Spleen (tissue), 11 donors: ENCODE measurements at regions not wholly inside any gene's neighbourhood (a gene's known extent, or its start where the extent isn't known, plus 50 kb on each side); places are given as distances from the start of the nearest gene placed in this dataset.

Source experiments
- DNase-seq: peaks from one replicate; pipeline ENCODE4 v3.0.0-alpha.2; 2020
- H3K27ac ChIP-seq, 8 donors: fragments of 200-600 bp; sonication (generic) in 7 of 8; 1 replicate in 4 of 8; 2 replicates in 4 of 8; pipeline versions ENCODE4 v1.5.0 to v1.8.0; 2016 to 2021; ENCODE audit warnings: inconsistent platforms in 4 of 8, mild to moderate bottlenecking in 4 of 8, moderate library complexity in 1 of 8
- H3K27me3 ChIP-seq, 7 donors: fragments of 200-600 bp; sonication (generic) in 6 of 7; replicated peaks in 1 of 7; 1 replicate in 4 of 7; 2 replicates in 3 of 7; pipeline versions ENCODE4 v1.5.0 to v1.8.0; 2016 to 2021; ENCODE audit warnings: inconsistent platforms in 3 of 7, mild to moderate bottlenecking in 1 of 7
- H3K36me3 ChIP-seq, 6 donors: fragments of 200-600 bp; sonication (generic) in 5 of 6; 1 replicate in 4 of 6; 2 replicates in 2 of 6; pipeline versions ENCODE4 v1.5.0 to v1.8.0; 2016 to 2021; ENCODE audit warnings: inconsistent platforms in 2 of 6
- H3K4me1 ChIP-seq, 6 donors: fragments of 200-600 bp; sonication (generic) in 5 of 6; 1 replicate in 3 of 6; 2 replicates in 3 of 6; pipeline versions ENCODE4 v1.5.0 to v1.8.0; 2016 to 2021; ENCODE audit warnings: inconsistent platforms in 3 of 6
- H3K4me3 ChIP-seq, 8 donors: fragments of 200-600 bp; sonication (generic) in 7 of 8; 1 replicate in 4 of 8; 2 replicates in 4 of 8; pipeline versions ENCODE4 v1.5.0 to v1.8.0; 2016 to 2021; ENCODE audit warnings: inconsistent platforms in 4 of 8, mild to moderate bottlenecking in 4 of 8, moderate library complexity in 2 of 8
- H3K9me3 ChIP-seq, 8 donors: fragments of 200-600 bp; sonication (generic) in 7 of 8; 1 replicate in 4 of 8; 2 replicates in 4 of 8; pipeline versions ENCODE4 v1.5.0 to v1.8.0; 2016 to 2021; ENCODE audit warnings: inconsistent platforms in 4 of 8
- POLR2A ChIP-seq, 3 donors: fragments of 450-650 bp; IDR thresholded peaks; one replicate each; pipeline ENCODE4 v1.5.1; 2017; ENCODE audit warnings: antibody characterized with exemption in 3 of 3, mild to moderate bottlenecking in 1 of 3
- POLR2AphosphoS5 ChIP-seq, 3 donors: sonication (generic); formaldehyde crosslinking; IDR thresholded peaks; one replicate each; pipeline ENCODE4 v1.5.1; 2017; ENCODE audit warnings: antibody characterized with exemption in 3 of 3
- WGBS, 5 donors: extraction: QIAGEN DNeasy Blood & Tissue Kit in 3 of 5; methylation state at CpG; one replicate each; pipeline versions ENCODE4 v1.1.5 to v1.1.7; 2013 to 2018; 5-methylcytosine and 5-hydroxymethylcytosine counted together
- intact Hi-C: fragments of 100-400 bp; cut with DNase I; formaldehyde crosslinking; loops from one replicate; pipeline ENCODE4 v1.15.0; 2023; ENCODE audit warnings: low total_unique reads
- TF ChIP-seq, protein P1 (sequence below), 11 experiments: fragments of 200-600 bp in 7 of 11; fragments of 450-650 bp in 4 of 11; sonication (generic) in 4 of 11; IDR thresholded peaks in 8 of 11; conservative IDR thresholded peaks in 3 of 11; 1 replicate in 7 of 11; 2 replicates in 4 of 11; pipeline versions ENCODE4 v1.4.0 to v1.8.0; 2016 to 2021; ENCODE audit warnings: antibody characterized with exemption in 11 of 11, inconsistent platforms in 4 of 11, mild to moderate bottlenecking in 1 of 11
- donor health status: healthy with polysubstance abuse.
- donor health status: DM: no; HTN: no; CAD: no; lungs with moderate emphysema.
- donor health status: DM: no; HTN: no; CAD: no.
- donor health status: Bipolar disorder and iron deficiency.
- donor health status: healthy.
- donor health status: DM: no; HTN: no; CAD: no.
- donor health status: DM: yes; HTN: yes; CAD: no.

DNA sequence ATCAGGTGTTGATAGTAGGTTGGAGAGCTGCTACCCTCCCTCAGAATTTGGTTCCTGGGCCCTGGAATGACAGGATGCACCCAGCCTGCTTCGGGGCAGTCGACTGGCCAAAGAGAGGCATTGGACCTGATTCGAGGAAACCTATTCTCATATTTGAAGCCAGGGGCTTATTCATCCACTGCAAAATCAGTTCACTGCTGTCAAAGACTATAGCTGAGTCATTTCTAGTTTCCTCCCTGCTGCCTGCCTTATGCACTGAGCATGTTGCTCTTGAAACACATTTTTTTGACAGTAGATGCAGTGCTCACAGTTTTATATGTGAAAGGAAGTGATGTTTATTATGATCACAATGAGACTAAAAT lies 565.4 kb downstream of the ETS1 start:
- no peaks in the 10 kb centered on the region for H3K9me3 ChIP-seq
- H3K27ac ChIP-seq, result no peak overlapping the region
- no peaks in the 10 kb centered on the region for H3K36me3 ChIP-seq
- H3K4me3 ChIP-seq, result no peak overlapping the region
- WGBS, 5 donors, result 60 to 72% (median 68%) methylated on average over 3 of the region's 3 CpGs
- DNase-seq, result no peak
- TF ChIP-seq POLR2AphosphoS5 (IDR thresholded peaks at IDR 0.05) (no peak), POLR2A (IDR thresholded peaks at IDR 0.05) (no peak)
- TF ChIP-seq, protein P1, sequence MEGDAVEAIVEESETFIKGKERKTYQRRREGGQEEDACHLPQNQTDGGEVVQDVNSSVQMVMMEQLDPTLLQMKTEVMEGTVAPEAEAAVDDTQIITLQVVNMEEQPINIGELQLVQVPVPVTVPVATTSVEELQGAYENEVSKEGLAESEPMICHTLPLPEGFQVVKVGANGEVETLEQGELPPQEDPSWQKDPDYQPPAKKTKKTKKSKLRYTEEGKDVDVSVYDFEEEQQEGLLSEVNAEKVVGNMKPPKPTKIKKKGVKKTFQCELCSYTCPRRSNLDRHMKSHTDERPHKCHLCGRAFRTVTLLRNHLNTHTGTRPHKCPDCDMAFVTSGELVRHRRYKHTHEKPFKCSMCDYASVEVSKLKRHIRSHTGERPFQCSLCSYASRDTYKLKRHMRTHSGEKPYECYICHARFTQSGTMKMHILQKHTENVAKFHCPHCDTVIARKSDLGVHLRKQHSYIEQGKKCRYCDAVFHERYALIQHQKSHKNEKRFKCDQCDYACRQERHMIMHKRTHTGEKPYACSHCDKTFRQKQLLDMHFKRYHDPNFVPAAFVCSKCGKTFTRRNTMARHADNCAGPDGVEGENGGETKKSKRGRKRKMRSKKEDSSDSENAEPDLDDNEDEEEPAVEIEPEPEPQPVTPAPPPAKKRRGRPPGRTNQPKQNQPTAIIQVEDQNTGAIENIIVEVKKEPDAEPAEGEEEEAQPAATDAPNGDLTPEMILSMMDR (IDR thresholded peaks at IDR 0.05 in 8 of 11, conservative IDR thresholded peaks at IDR 0.05 in 3 of 11), result no peak
- peaks cover 0 to 7% (median 0%) of the 10 kb centered on the region in 7 donors for H3K27me3 ChIP-seq
- intact Hi-C loops, result no loop called here
- no peaks in the 10 kb centered on the region for H3K4me1 ChIP-seq

DNA sequence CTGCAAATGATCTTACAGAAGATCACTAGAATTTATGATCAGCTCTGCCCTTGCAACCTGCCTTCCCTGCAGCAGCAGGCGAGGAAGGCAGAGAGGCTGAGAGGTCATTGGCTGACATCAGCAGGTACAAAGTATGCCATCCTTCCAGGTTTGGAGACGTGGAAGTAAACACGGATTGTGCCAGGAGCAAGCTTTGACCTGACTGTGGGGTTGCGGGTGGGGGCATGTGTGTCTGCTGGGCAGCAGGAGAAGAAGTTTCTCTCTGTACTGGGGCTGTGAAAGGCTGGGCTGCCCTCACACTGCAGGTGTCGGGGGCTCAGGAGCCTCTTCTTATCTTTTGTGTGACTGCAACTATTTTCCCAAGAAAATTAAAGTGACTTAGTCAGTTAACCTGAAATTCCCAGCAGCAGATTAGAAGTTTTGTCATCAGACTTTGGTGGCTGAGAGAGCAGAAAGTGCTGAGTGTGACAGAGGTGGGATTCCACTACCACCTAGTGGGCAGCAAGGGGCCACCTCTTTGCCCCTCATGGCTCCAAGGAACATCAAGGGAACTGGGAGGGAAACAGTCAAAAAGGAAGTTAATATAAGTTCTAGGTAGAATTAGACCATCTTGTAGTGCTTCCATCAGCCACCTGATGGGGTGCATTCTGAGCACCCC lies 565.9 kb downstream of the ETS1 start:
- H3K9me3 ChIP-seq, result no peaks in the 10 kb centered on the region
- no peak overlapping the region for H3K4me3 ChIP-seq
- H3K4me1 ChIP-seq, result no peaks in the 10 kb centered on the region
- H3K27ac ChIP-seq, result no peak overlapping the region
- no peak for DNase-seq
- TF ChIP-seq, protein P1 (IDR thresholded peaks at IDR 0.05 in 8 of 11, conservative IDR thresholded peaks at IDR 0.05 in 3 of 11), result no peak
- no peak for TF ChIP-seq POLR2AphosphoS5 (IDR thresholded peaks at IDR 0.05)
- TF ChIP-seq POLR2A (IDR thresholded peaks at IDR 0.05), result no peak
- WGBS, 5 donors, result 64 to 90% (median 74%) methylated on average over 5 of the region's 5 CpGs
- peaks cover 0 to 7% (median 0%) of the 10 kb centered on the region in 7 donors for H3K27me3 ChIP-seq
- H3K36me3 ChIP-seq, result no peaks in the 10 kb centered on the region
- intact Hi-C loops, result no loop called here

DNA sequence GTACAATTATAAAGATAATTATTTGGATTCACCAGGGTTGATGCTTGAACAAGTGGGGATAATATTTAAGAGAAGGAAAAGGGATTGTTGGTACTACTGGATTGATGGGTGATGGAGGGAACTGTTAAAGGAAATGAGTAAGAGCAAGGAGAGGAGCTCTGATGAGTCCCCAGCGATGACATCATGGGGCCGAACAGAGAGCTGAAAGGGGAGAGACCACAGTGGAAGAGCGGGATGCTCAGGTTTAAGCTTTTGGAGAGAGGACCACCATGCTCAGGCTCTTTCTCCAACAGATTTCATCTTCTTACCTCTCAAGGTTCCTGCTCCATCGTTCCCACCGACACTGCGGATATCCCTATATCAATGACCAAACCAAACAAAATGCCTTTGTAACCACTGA lies 568.7 kb downstream of the ETS1 start:
- Histone ChIP-seq H3K27ac (no peak overlapping the region), H3K9me3 (no peaks in the 10 kb centered on the region), H3K4me3 (no peak overlapping the region), H3K36me3 (no peaks in the 10 kb centered on the region), H3K27me3 (peaks cover 0 to 7% (median 0%) of the 10 kb centered on the region in 7 donors), H3K4me1 (no peaks in the 10 kb centered on the region)
- WGBS, 5 donors, result 91 to 99% (median 94%) methylated on average over 6 of the region's 6 CpGs
- no peak for TF ChIP-seq POLR2A (IDR thresholded peaks at IDR 0.05)
- TF ChIP-seq, protein P1 (IDR thresholded peaks at IDR 0.05 in 8 of 11, conservative IDR thresholded peaks at IDR 0.05 in 3 of 11), result no peak
- no peak for TF ChIP-seq POLR2AphosphoS5 (IDR thresholded peaks at IDR 0.05)
- no peak for DNase-seq
- intact Hi-C loops, result no loop called here

DNA sequence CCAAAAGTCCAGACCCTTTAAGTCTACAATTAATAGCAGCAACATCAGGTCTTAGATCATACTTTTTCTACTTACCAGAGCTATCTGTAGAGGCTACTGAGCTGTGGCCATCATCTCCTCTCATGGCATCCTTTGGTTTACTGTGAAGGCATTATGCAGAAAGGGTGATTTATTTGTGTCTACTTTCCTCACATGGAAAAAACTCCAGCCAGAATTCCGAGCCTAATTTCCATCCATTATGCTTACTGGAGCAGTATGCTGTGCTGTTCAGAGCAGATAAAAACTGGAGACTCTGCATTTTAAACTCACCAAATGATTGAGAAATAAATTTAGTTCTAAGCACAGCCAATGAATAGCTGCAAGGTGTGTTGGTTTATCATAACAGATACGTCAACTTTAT lies 581.8 kb downstream of the ETS1 start:
- Histone ChIP-seq H3K27me3 (peaks cover 0 to 30% (median 0%) of the 10 kb centered on the region in 7 donors), H3K9me3 (peaks cover 0 to 32% (median 24%) of the 10 kb centered on the region in 8 donors), H3K27ac (no peak overlapping the region), H3K36me3 (no peaks in the 10 kb centered on the region), H3K4me1 (no peaks in the 10 kb centered on the region), H3K4me3 (no peak overlapping the region)
- TF ChIP-seq POLR2A (IDR thresholded peaks at IDR 0.05) (no peak), POLR2AphosphoS5 (IDR thresholded peaks at IDR 0.05) (no peak)
- TF ChIP-seq, protein P1 (IDR thresholded peaks at IDR 0.05 in 8 of 11, conservative IDR thresholded peaks at IDR 0.05 in 3 of 11), result no peak
- 67 to 85% (median 80%) methylated on average over 2 of the region's 2 CpGs for WGBS, 5 donors
- DNase-seq, result no peak
- intact Hi-C loops, result no loop called here
